Fibroblast of the aortic adventitia (primary cell): ENCODE measurements at regions not wholly inside any gene's neighbourhood (a gene's known extent, or its start where the extent isn't known, plus 50 kb on each side); places are given as distances from the start of the nearest gene placed in this dataset.

Experiments used
- DNase-seq: peaks from one replicate; pipeline ENCODE4 v3.0.0-alpha.2; 2010; ENCODE audit warnings: low read depth
- H3K4me3 ChIP-seq: 2 replicates; pipeline ENCODE4 v1.5.1; 2011; ENCODE audit warnings: low read depth, mild to moderate bottlenecking, control low read depth, low read length, moderate library complexity
- CTCF ChIP-seq: IDR thresholded peaks from 2 replicates; pipeline ENCODE4 v1.5.1; 2011; ENCODE audit warnings: mild to moderate bottlenecking, low read length, control low read depth, inconsistent platforms; ENCODE audit not compliant: insufficient read depth

GRCh38 chr10:21167288-21168010 lies 270.3 kb upstream of the NEBL start:
- H3K4me3 ChIP-seq: no peak overlapping the region
- DNase-seq: no peak
- TF ChIP-seq CTCF: no peak

GRCh38 chr10:21166557-21167287 lies 269.6 kb upstream of the NEBL start:
- no peak overlapping the region for H3K4me3 ChIP-seq
- no peak for DNase-seq
- TF ChIP-seq CTCF: no peak

GRCh38 chr10:21165489-21165888 lies 268.4 kb upstream of the NEBL start:
- no peak for TF ChIP-seq CTCF
- no peak overlapping the region for H3K4me3 ChIP-seq
- DNase-seq: no peak

- no peak for DNase-seq
- no peak for TF ChIP-seq CTCF
These were observed 267.6 kb upstream of the NEBL start for GRCh38 chr10:21164687-21165086.

GRCh38 chr10:21162948-21163347 lies 265.8 kb upstream of the NEBL start:
- no peak overlapping the region for H3K4me3 ChIP-seq
- no peak for DNase-seq
- TF ChIP-seq CTCF: no peak

More at GRCh38 chr10:21164687-21165086, 267.6 kb upstream of the NEBL start:
- H3K4me3 ChIP-seq: no peak overlapping the region

- no peak for TF ChIP-seq CTCF
- no peak overlapping the region for H3K4me3 ChIP-seq
- no peak for DNase-seq
These were observed 264.5 kb upstream of the NEBL start for GRCh38 chr10:21161647-21162046.
